Tibial artery (tissue), 4 donors: ENCODE measurements at regions not wholly inside any gene's neighbourhood (a gene's known extent, or its start where the extent isn't known, plus 50 kb on each side); places are given as distances from the start of the nearest gene placed in this dataset.

Experiments
- DNase-seq, 2 donors: peaks; one replicate each; pipeline ENCODE4 v3.0.0-alpha.2; 2019
- H3K27ac ChIP-seq, 2 donors: fragments of 200-600 bp; sonication (generic) in 1 of 2; 1 replicate in 1 of 2; 2 replicates in 1 of 2; pipeline ENCODE4 v1.5.1; 2018 to 2019; ENCODE audit warnings: mild to moderate bottlenecking in 1 of 2
- H3K27me3 ChIP-seq, 2 donors: fragments of 200-600 bp; sonication (generic) in 1 of 2; one replicate each; pipeline versions ENCODE4 v1.5.1 to v1.6.0; 2016 to 2019
- H3K36me3 ChIP-seq, 3 donors: fragments of 200-600 bp; sonication (generic) in 2 of 3; one replicate each; pipeline ENCODE4 v1.5.1; 2016 to 2019; ENCODE audit warnings: mild to moderate bottlenecking in 2 of 3
- H3K4me1 ChIP-seq, 4 donors: fragments of 200-600 bp; sonication (generic) in 2 of 4; 1 replicate in 3 of 4; 2 replicates in 1 of 4; pipeline ENCODE4 v1.5.1; 2016 to 2019
- H3K4me3 ChIP-seq, 2 donors: fragments of 200-600 bp; sonication (generic) in 1 of 2; 1 replicate in 1 of 2; 2 replicates in 1 of 2; pipeline ENCODE4 v1.5.1; 2018 to 2019; ENCODE audit warnings: mild to moderate bottlenecking in 2 of 2
- H3K9me3 ChIP-seq, 3 donors: fragments of 200-600 bp; sonication (generic) in 1 of 3; one replicate each; pipeline ENCODE4 v1.5.1; 2016 to 2019
- intact Hi-C: fragments of 100-400 bp; cut with DNase I; formaldehyde crosslinking; loops from one replicate; pipeline ENCODE4 v1.15.0; 2023; ENCODE audit warnings: low total_unique reads
- TF ChIP-seq, protein P1 (sequence below), 2 experiments: fragments of 200-600 bp in 1 of 2; fragments of 450-650 bp in 1 of 2; IDR thresholded peaks; one replicate each; pipeline ENCODE4 v1.5.1; 2017 to 2019; ENCODE audit warnings: antibody characterized with exemption in 2 of 2, mild to moderate bottlenecking in 1 of 2, moderate library complexity in 1 of 2

DNA sequence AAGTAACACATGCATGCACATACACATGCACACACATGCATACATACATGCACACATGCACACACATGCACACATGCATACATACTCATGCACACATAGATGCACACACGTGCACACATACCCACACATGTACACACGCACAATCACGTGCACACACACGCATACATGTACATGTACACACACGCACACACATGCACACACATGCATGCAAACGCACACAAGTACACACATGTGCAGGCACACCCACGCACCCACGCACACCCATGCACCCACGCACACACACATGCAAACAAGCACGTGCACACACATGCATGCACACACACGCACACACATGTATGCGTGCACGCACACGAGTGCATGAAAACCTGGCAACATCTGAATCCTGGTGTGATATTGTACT is 232.7 kb upstream of the CDH4 start:
- intact Hi-C loops = no loop called here
- no peaks in the 10 kb centered on the region for H3K36me3 ChIP-seq

DNA sequence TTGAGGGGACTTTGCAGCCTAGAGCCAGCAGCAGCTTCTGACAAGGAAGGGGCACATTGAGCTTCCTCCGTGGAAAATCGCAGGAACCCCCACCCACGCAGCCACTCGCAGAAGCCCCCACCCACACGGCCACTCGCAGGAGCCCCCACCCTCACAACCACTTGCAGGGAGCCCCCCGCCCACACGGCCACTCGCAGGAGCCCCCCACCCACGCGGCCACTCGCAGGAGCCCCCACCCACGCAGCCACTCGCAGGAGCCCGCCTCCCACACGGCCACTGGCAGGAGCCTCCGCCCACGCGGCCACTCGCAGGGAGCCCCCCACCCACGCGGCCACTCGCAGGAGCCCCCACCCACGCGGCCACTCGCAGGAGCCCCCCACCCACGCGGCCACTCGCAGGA is 228.4 kb upstream of the CDH4 start:
- no peak for DNase-seq
- intact Hi-C loops = no loop called here
- Histone ChIP-seq H3K36me3 (no peaks in the 10 kb centered on the region), H3K9me3 (no peaks in the 10 kb centered on the region), H3K4me3 (no peak overlapping the region), H3K4me1 (no peaks in the 10 kb centered on the region), H3K27me3 (peaks cover 0 to 2% of the 10 kb centered on the region in 2 donors), H3K27ac (no peak overlapping the region)
- TF ChIP-seq, protein P1, sequence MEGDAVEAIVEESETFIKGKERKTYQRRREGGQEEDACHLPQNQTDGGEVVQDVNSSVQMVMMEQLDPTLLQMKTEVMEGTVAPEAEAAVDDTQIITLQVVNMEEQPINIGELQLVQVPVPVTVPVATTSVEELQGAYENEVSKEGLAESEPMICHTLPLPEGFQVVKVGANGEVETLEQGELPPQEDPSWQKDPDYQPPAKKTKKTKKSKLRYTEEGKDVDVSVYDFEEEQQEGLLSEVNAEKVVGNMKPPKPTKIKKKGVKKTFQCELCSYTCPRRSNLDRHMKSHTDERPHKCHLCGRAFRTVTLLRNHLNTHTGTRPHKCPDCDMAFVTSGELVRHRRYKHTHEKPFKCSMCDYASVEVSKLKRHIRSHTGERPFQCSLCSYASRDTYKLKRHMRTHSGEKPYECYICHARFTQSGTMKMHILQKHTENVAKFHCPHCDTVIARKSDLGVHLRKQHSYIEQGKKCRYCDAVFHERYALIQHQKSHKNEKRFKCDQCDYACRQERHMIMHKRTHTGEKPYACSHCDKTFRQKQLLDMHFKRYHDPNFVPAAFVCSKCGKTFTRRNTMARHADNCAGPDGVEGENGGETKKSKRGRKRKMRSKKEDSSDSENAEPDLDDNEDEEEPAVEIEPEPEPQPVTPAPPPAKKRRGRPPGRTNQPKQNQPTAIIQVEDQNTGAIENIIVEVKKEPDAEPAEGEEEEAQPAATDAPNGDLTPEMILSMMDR (IDR thresholded peaks at IDR 0.05) = no peak

More for the DNA sequence above, 232.7 kb upstream of the CDH4 start:
- Histone ChIP-seq H3K27ac (no peak overlapping the region), H3K4me3 (no peak overlapping the region), H3K9me3 (no peaks in the 10 kb centered on the region), H3K4me1 (no peaks in the 10 kb centered on the region), H3K27me3 (peaks cover 0 to under 1% of the 10 kb centered on the region in 2 donors)
- TF ChIP-seq, protein P1 (IDR thresholded peaks at IDR 0.05) = no peak
- no peak for DNase-seq

DNA sequence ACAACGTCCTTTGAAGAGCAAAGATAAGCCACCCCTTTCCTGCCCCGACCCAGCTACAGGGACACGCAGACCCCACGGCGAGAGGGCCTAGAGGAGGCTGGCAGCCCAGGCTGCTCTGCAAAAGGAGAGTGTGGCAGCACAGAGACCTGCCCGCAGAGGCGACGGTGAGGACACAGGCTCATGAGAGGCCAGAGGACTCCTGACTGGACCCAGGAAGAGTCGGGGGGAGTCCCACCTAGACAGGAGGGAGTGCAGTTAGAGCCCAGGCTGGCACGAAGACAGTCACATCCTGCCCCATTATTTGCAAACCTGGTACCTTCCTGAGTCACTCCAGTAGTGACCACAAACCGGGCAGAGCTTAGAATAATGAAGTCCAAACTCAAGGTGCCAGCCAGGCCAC is 227.7 kb upstream of the CDH4 start:
- TF ChIP-seq, protein P1 (IDR thresholded peaks at IDR 0.05) = no peak
- no peaks in the 10 kb centered on the region for H3K36me3 ChIP-seq
- no peak for DNase-seq
- H3K9me3 ChIP-seq = no peaks in the 10 kb centered on the region
- peaks cover 0 to 2% of the 10 kb centered on the region in 2 donors for H3K27me3 ChIP-seq
- intact Hi-C loops = no loop called here
- H3K4me1 ChIP-seq = no peaks in the 10 kb centered on the region
- H3K27ac ChIP-seq = no peak overlapping the region
- H3K4me3 ChIP-seq = no peak overlapping the region

DNA sequence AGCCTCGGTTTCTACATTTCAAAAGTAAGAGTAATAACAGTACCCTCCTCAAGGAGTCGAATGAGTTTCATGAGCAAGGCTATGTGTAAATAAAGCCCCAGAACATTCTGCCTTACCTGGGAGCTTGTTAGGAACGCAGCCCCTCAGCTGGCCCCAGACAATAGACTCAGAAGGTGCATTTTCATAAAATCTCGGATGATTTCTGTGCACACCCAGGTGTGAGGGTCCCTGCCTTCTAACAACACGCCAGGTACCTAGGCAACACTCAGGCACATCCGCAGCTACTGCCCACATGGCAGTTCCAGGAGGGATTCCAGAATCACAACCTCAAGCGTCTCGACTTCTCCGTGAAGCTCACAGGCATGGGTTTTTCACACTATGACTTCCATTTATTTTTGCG is 226.5 kb upstream of the CDH4 start:
- Histone ChIP-seq H3K27me3 (peaks cover 0 to 2% of the 10 kb centered on the region in 2 donors), H3K4me3 (no peak overlapping the region), H3K36me3 (no peaks in the 10 kb centered on the region), H3K27ac (no peak overlapping the region), H3K4me1 (no peaks in the 10 kb centered on the region), H3K9me3 (no peaks in the 10 kb centered on the region)
- intact Hi-C loops = no loop called here
- no peak for DNase-seq
- TF ChIP-seq, protein P1 (IDR thresholded peaks at IDR 0.05) = no peak

DNA sequence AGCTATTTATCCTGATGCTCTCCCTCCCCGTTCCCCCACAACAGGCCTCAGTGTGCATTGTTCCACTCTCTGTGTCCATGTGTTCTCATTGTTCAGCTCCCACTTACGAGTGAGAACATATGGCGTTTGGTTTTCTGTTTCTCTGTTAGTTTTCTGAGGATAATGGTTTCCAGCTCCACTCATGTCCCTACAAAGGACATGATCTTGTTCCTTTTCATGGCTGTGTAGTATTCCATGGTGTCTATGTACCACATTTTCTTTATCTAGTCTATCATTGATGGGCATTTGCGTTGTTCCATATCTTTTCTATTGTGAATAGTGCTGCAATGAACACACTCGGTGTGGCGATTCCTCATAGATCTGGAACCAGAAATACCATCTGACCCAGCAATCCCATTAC is 225.9 kb upstream of the CDH4 start:
- H3K27ac ChIP-seq = no peak overlapping the region
- H3K4me1 ChIP-seq = no peaks in the 10 kb centered on the region
- no peak for DNase-seq
- no peaks in the 10 kb centered on the region for H3K36me3 ChIP-seq
- TF ChIP-seq, protein P1 (IDR thresholded peaks at IDR 0.05) = no peak
- no peaks in the 10 kb centered on the region for H3K9me3 ChIP-seq
- no peak overlapping the region for H3K4me3 ChIP-seq
- intact Hi-C loops = no loop called here
- peaks cover 0 to 2% of the 10 kb centered on the region in 2 donors for H3K27me3 ChIP-seq

DNA sequence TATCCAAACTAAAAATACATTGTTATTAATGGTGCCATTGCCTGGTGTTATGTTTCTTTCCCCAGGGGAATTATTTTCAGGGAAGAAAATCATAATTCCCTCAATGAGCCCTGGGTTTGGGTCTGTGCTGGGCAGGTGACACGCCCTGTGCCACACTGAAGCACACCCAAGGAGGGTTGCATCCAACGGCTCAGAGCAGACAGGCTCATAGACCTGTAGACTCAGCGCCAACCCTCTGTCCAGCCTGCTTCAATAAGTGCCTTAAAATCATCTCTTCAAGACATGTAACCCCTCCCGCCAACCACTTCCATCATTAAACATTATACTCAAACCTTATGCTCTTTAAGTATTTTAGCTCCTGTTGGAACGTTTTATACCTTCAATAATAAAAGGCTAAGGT is 225.3 kb upstream of the CDH4 start:
- intact Hi-C loops = no loop called here
- H3K36me3 ChIP-seq = no peaks in the 10 kb centered on the region
- DNase-seq = no peak
- no peaks in the 10 kb centered on the region for H3K4me1 ChIP-seq
- H3K9me3 ChIP-seq = no peaks in the 10 kb centered on the region
- TF ChIP-seq, protein P1 (IDR thresholded peaks at IDR 0.05) = no peak
- H3K27me3 ChIP-seq = peaks cover 0 to 2% of the 10 kb centered on the region in 2 donors
- H3K27ac ChIP-seq = no peak overlapping the region
- H3K4me3 ChIP-seq = no peak overlapping the region
